ENCODE measurements at regions not wholly inside any gene's neighbourhood (a gene's known extent, or its start where the extent isn't known, plus 50 kb on each side); places are given as distances from the start of the nearest gene placed in this dataset.

DNA sequence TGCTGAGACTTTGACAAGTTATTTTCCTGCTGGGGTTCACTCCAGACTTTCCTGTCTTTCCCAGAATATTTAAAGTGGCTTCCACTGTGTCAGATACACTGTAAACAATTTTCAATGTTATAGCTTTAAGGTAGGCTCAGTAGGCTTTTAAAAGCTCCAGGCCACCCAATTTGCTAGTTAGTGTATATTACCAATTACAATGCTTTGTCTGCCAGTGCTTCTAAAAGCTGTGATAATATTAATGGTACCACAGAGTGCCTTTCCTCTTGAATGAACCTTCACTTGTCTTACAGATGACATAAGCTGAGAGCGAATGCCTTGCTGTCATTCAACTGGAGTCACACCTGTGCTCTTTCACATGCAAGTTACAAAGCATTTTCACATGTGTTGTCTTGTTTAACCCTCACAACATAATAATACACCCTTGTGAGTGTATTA, 239.7 kb upstream of the HTR2A start:
- TF ChIP-seq EZH2 (IDR thresholded peaks at IDR 0.05; ENCODE audit: borderline replicate concordance, insufficient read depth, low read depth, low read length, poor library complexity, severe bottlenecking) = no peak
- TF ChIP-seq, protein P1, sequence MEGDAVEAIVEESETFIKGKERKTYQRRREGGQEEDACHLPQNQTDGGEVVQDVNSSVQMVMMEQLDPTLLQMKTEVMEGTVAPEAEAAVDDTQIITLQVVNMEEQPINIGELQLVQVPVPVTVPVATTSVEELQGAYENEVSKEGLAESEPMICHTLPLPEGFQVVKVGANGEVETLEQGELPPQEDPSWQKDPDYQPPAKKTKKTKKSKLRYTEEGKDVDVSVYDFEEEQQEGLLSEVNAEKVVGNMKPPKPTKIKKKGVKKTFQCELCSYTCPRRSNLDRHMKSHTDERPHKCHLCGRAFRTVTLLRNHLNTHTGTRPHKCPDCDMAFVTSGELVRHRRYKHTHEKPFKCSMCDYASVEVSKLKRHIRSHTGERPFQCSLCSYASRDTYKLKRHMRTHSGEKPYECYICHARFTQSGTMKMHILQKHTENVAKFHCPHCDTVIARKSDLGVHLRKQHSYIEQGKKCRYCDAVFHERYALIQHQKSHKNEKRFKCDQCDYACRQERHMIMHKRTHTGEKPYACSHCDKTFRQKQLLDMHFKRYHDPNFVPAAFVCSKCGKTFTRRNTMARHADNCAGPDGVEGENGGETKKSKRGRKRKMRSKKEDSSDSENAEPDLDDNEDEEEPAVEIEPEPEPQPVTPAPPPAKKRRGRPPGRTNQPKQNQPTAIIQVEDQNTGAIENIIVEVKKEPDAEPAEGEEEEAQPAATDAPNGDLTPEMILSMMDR (IDR thresholded peaks at IDR 0.05) = no peak

All from B cell (primary cell).